Stomach (tissue), 8 donors: ENCODE measurements at regions not wholly inside any gene's neighbourhood (a gene's known extent, or its start where the extent isn't known, plus 50 kb on each side); places are given as distances from the start of the nearest gene placed in this dataset.
A peak's percentile ranks its signal among the peaks of the same experiment; 100 is the strongest.

Source experiments
- DNase-seq, 2 donors: peaks; one replicate each; pipeline versions ENCODE4 v3.0.0 to v3.0.0-alpha.2; 2013 to 2019
- H3K27ac ChIP-seq, 5 donors: fragments of 200-600 bp in 4 of 5; sonication (generic) in 4 of 5; one replicate each; pipeline ENCODE4 v1.5.1; 2013 to 2019; ENCODE audit warnings: mild to moderate bottlenecking in 1 of 5, moderate library complexity in 1 of 5
- H3K27me3 ChIP-seq, 3 donors: fragments of 200-600 bp; sonication (generic); one replicate each; pipeline ENCODE4 v1.5.1; 2017 to 2019; ENCODE audit warnings: mixed run types in 1 of 3
- H3K36me3 ChIP-seq, 4 donors: fragments of 200-600 bp; sonication (generic); 1 replicate in 3 of 4; 2 replicates in 1 of 4; pipeline ENCODE4 v1.5.1; 2016 to 2019
- H3K4me1 ChIP-seq, 4 donors: fragments of 200-600 bp; sonication (generic); one replicate each; pipeline ENCODE4 v1.5.1; 2016 to 2019
- H3K4me3 ChIP-seq, 4 donors: fragments of 200-600 bp; sonication (generic) in 3 of 4; one replicate each; pipeline ENCODE4 v1.5.1; 2016 to 2019; ENCODE audit warnings: mild to moderate bottlenecking in 1 of 4
- H3K9me3 ChIP-seq, 4 donors: fragments of 200-600 bp; sonication (generic); one replicate each; pipeline ENCODE4 v1.5.1; 2016 to 2019
- EP300 ChIP-seq: sonication (generic); formaldehyde crosslinking; IDR thresholded peaks from one replicate; pipeline ENCODE4 v1.6.1; 2017; ENCODE audit warnings: antibody characterized with exemption
- POLR2A ChIP-seq, 4 donors: fragments of 450-650 bp; IDR thresholded peaks; one replicate each; pipeline ENCODE4 v1.6.1; 2016; ENCODE audit warnings: antibody characterized with exemption in 4 of 4, control low read depth in 2 of 4, mild to moderate bottlenecking in 1 of 4, moderate library complexity in 1 of 4
- POLR2AphosphoS5 ChIP-seq, 3 donors: sonication (generic); formaldehyde crosslinking; IDR thresholded peaks; one replicate each; pipeline ENCODE4 v1.6.1; 2016; ENCODE audit warnings: antibody characterized with exemption in 3 of 3
- WGBS, 5 donors: extraction: QIAGEN DNeasy Blood & Tissue Kit in 3 of 5; methylation state at CpG; one replicate each; pipeline versions ENCODE4 v1.1.5 to v1.1.7; 2013 to 2018; 5-methylcytosine and 5-hydroxymethylcytosine counted together
- intact Hi-C: fragments of 100-400 bp; cut with DNase I; formaldehyde crosslinking; loops from one replicate; pipeline ENCODE4 v1.15.1; 2023; ENCODE audit warnings: low total_unique reads
- TF ChIP-seq, protein P1 (sequence below), 7 experiments: fragments of 450-650 bp in 4 of 7; fragments of 200-600 bp in 3 of 7; sonication (generic) in 3 of 7; IDR thresholded peaks; one replicate each; pipeline ENCODE4 v1.5.1; 2016 to 2019; ENCODE audit warnings: antibody characterized with exemption in 7 of 7, control low read depth in 2 of 7, mild to moderate bottlenecking in 1 of 7
- donor health status: healthy with polysubstance abuse.
- donor health status: Bipolar disorder and iron deficiency.
- donor health status: healthy.

DNA sequence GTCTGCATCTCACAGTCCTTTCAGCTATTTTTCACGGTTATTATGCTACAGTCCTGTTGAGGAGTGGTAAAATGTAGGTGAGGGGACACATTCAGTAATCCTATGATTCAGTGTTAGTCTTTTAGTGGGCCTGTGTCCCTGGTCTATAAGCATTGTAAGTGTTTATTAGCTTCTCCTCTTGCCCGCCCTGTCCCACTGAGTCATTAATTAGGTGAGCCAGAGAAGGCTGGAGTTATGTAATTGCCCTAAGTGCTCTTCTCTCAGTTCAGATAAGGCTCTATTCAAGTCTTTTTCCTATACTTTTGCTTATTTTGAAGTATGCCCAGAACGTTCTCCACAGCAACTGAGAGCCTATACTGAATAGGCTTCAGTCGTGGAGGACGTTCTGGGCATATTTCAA is 76.3 kb upstream of the ZRANB2 start:
- Histone ChIP-seq H3K4me3 (no peak overlapping the region), H3K27ac (no peak overlapping the region), H3K27me3 (no peaks in the 10 kb centered on the region), H3K4me1 (peaks cover 0 to 10% (median 5%) of the 10 kb centered on the region in 4 donors), H3K9me3 (peaks cover 0 to under 1% (median under 1%) of the 10 kb centered on the region in 4 donors), H3K36me3 (no peaks in the 10 kb centered on the region)
- no peak for TF ChIP-seq POLR2AphosphoS5 (IDR thresholded peaks at IDR 0.05)
- no peak for TF ChIP-seq EP300
- TF ChIP-seq, protein P1, sequence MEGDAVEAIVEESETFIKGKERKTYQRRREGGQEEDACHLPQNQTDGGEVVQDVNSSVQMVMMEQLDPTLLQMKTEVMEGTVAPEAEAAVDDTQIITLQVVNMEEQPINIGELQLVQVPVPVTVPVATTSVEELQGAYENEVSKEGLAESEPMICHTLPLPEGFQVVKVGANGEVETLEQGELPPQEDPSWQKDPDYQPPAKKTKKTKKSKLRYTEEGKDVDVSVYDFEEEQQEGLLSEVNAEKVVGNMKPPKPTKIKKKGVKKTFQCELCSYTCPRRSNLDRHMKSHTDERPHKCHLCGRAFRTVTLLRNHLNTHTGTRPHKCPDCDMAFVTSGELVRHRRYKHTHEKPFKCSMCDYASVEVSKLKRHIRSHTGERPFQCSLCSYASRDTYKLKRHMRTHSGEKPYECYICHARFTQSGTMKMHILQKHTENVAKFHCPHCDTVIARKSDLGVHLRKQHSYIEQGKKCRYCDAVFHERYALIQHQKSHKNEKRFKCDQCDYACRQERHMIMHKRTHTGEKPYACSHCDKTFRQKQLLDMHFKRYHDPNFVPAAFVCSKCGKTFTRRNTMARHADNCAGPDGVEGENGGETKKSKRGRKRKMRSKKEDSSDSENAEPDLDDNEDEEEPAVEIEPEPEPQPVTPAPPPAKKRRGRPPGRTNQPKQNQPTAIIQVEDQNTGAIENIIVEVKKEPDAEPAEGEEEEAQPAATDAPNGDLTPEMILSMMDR (IDR thresholded peaks at IDR 0.05): no peak
- TF ChIP-seq POLR2A (IDR thresholded peaks at IDR 0.05): no peak
- intact Hi-C loops: no loop called here
- WGBS, 5 donors: 28 to 54% (median 42%) methylated on average over 5 of the region's 5 CpGs
- DNase-seq: peak in 1 of 2 donors; percentile 8

DNA sequence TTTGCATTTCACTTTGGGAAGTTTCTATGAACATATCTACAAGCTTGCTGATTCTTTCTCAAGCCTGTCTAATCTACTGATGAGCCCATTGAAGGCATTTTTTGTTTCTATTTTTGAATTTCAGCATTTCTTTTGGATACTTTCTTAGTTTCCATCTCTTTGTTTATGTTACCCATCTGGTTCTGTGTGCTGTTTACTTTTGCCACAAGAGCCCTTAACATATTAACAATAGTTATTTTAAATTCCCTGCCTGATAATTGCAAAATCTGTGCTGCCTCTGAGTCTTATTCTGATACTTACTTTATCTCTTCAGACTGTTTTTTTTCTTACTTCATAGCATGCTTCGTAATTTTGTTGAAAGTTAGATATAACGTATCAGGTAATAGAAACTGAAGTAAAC is 75.8 kb upstream of the ZRANB2 start:
- Histone ChIP-seq H3K9me3 (peaks cover 0 to 5% (median 2%) of the 10 kb centered on the region in 4 donors), H3K4me3 (no peak overlapping the region), H3K27ac (no peak overlapping the region), H3K27me3 (no peaks in the 10 kb centered on the region), H3K4me1 (peaks cover 0 to 10% (median 5%) of the 10 kb centered on the region in 4 donors), H3K36me3 (no peaks in the 10 kb centered on the region)
- intact Hi-C loops: no loop called here
- 18 to 37% (median 26%) methylated on average over 2 of the region's 2 CpGs for WGBS, 5 donors
- DNase-seq: no peak
- no peak for TF ChIP-seq POLR2AphosphoS5 (IDR thresholded peaks at IDR 0.05)
- TF ChIP-seq POLR2A (IDR thresholded peaks at IDR 0.05): no peak
- no peak for TF ChIP-seq EP300
- TF ChIP-seq, protein P1 (IDR thresholded peaks at IDR 0.05): no peak

DNA sequence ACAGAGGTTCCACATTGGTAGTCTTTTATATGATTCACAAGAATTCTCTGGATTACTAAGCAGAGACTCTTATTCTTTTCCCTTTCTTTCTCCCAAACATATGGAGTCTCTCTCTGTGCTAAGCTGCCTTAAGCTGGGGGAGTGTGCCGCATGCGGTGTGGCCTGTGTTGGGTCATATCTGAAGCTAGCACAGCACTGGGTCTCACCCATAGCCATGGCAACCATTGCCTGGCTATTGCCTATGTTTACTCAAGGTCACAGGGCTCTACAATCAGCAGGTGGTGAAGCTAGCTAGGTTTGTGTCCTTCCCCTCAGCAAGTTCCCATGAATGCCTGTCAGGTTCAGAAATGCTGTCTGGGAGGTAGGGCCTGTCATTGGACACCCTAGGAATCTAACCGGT is 73.6 kb upstream of the ZRANB2 start:
- DNase-seq: peak in 1 of 2 donors; percentile 16
- TF ChIP-seq POLR2A (IDR thresholded peaks at IDR 0.05) (no peak), POLR2AphosphoS5 (IDR thresholded peaks at IDR 0.05) (no peak), EP300 (no peak)
- TF ChIP-seq, protein P1 (IDR thresholded peaks at IDR 0.05): no peak
- intact Hi-C loops: no loop called here
- Histone ChIP-seq H3K4me3 (no peak overlapping the region), H3K27me3 (no peaks in the 10 kb centered on the region), H3K9me3 (peaks cover 0 to 5% (median 2%) of the 10 kb centered on the region in 4 donors), H3K27ac (no peak overlapping the region), H3K36me3 (no peaks in the 10 kb centered on the region), H3K4me1 (peaks cover 0 to 10% (median 5%) of the 10 kb centered on the region in 4 donors)
- 46 to 75% (median 74%) methylated on average over 3 of the region's 3 CpGs for WGBS, 5 donors

DNA sequence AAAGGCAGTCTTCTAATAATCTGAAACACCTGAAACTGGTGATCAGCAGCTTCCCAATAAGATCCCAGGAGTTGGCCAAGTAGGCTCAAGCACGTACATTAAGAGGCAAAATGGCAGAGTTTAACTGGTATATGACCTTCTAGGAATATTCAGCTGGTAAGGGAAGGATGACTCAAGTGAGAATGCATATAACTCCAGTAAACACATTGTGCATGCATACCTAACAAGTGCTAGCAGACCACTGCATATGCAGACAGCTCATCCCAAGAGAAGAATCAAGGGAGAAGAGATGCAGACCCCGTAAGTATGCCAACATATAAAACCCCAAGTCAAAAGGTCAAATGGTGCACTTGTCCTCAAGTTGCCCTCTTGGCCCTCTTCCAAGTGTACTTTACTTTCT is 73.0 kb upstream of the ZRANB2 start:
- Histone ChIP-seq H3K4me1 (peaks cover 0 to 10% (median 5%) of the 10 kb centered on the region in 4 donors), H3K9me3 (peaks cover 0 to 5% (median 2%) of the 10 kb centered on the region in 4 donors), H3K36me3 (no peaks in the 10 kb centered on the region), H3K4me3 (no peak overlapping the region), H3K27ac (no peak overlapping the region), H3K27me3 (no peaks in the 10 kb centered on the region)
- TF ChIP-seq EP300 (no peak), POLR2A (IDR thresholded peaks at IDR 0.05) (no peak), POLR2AphosphoS5 (IDR thresholded peaks at IDR 0.05) (no peak)
- TF ChIP-seq, protein P1 (IDR thresholded peaks at IDR 0.05): no peak
- 79 to 96% (median 82%) methylated on average over 2 of the region's 2 CpGs for WGBS, 5 donors
- intact Hi-C loops: no loop called here
- no peak for DNase-seq
